ENCODE measurements at regions not wholly inside any gene's neighbourhood (a gene's known extent, or its start where the extent isn't known, plus 50 kb on each side); places are given as distances from the start of the nearest gene placed in this dataset.
"Not testable (repeated sequence)": the region's sequence is repeated elsewhere in the genome, so short reads cannot be mapped to it uniquely, and the experiment has no call there.

DNA sequence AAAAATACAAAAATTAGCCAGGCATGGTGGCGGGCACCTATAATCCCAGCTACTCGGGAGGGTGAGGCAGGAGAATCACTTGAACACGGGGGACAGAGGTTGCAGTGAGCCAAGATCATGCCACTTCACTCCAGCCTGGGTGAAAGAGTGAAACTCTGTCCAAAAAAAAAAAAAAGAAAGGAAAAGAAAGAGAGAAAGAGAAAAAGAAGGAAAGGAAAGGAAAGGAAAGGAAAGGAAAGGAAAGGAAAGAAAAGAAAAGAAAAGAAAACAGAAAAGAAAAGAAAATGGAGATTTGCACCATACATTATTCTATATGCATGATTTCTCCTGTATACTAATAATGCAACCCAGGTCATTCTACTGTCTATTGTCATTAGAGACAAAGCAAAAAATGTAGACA is 421.5 kb downstream of the PCDH19 start:
- not testable (repeated sequence) for DNase-seq

GRCh38 chrX:99973572-99974226 is 436.4 kb downstream of the PCDH19 start:
- DNase-seq, result no peak

- no peak for DNase-seq
These were observed 470.2 kb downstream of the PCDH19 start for GRCh38 chrX:99939883-99940232.

- DNase-seq, result not testable (repeated sequence)
These were observed 470.7 kb downstream of the PCDH19 start for GRCh38 chrX:99939206-99939882.

- DNase-seq, result no peak
These were observed 471.6 kb downstream of the PCDH19 start for GRCh38 chrX:99938464-99938863.

- no peak for DNase-seq
These were observed 476.2 kb downstream of the PCDH19 start for GRCh38 chrX:99933865-99934264.

DNA sequence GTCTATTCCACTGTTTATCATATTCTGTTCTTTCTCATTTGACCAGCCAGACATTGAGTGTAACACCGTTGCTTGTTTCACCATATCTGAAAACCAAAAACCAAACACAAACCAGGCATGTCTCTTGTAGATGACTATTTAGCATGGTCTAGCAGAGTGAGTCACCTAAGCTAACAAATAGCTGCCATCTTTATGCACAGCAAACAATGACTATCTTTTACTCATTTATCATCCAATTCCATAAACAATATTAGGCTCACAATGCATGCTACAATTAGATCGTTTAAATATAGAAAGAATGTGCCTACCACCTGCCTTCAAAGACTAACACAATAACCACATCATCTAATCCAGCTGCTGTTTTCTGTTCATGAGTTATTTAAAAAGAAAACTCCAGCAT is 495.4 kb downstream of the PCDH19 start:
- DNase-seq, result peak; percentile 55

- no peak for DNase-seq
These were observed 496.5 kb downstream of the PCDH19 start for GRCh38 chrX:99913611-99914010.

DNA sequence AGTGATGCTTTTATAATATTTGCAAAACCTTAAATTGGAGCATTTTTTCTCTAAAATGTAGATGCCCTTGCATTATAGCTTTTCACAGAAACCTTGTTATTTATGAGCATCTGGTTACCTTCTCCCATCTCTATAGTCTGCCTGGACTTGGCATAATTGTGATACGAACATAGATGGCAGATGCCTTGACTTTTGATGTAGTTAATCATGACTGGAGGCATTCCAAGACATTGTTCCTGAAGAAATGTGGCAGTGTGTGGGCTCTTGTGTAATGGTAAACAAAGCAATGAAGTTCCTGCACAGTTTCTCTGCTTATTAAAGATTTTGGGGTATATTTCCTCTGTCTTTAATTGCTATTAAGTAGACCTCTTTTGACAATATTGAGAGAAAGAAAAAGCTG is 500.1 kb downstream of the PCDH19 start:
- no peak for DNase-seq

DNA sequence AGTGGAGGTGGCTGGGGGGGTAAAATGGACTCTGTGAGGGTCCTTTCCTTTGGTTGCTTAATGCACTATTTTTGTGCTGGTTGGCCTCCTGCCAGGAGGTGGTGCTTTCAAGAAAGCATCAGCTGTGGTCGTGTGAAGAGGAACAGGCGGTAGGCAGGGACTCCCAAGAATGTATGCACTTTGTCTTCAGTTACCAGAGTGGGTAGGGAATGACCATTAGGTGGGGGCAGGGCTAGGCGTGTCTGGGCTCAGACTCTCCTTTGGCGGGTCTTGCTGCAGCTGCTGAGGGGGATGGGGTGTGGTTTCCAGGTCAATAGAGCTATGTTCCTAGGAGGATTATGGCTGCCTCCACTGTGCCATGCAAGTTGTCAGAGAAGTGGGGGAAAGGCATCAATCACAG is 509.0 kb downstream of the PCDH19 start:
- no peak for DNase-seq

DNA sequence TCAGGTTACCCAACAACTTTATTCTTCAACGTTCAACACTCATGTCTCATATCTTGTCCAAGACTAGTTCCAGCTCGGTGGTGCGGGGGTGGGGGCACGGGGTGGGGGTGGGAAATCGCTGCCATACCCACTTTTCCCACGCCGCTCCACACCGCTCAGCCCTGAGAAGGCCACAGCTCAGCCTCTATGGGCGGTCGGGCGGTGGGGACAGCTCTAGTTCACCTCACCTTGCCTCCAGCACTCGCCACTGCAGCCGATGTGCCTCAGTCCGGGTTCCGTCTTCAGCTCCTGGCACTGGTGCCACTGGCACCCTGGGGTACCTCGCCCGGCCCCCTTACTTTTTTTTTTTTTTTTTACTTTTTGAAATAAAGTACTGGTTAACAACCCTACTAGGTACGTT is 522.2 kb downstream of the PCDH19 start:
- no peak for DNase-seq

DNA sequence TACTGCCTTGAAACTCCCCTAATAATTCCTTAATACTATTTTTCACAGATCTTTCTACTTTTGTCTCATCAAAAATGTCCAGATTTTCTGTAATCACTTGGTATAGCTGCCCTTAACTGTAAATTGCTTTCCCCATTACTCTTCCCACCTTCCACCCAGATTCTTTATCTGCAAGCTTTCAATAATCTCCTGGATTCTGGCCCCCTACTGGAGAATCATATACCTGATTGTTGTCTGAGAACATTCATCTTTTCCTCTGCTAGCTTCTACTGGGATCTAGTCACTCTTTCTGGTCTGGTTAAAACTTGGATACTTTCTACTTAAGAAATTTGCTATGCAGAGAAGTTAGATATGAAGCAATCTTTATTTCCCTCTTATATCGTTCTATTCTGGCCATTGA is 552.6 kb downstream of the PCDH19 start:
- DNase-seq, result no peak

- no peak for DNase-seq
These were observed 576.3 kb downstream of the PCDH19 start for GRCh38 chrX:99833821-99834220.

DNA sequence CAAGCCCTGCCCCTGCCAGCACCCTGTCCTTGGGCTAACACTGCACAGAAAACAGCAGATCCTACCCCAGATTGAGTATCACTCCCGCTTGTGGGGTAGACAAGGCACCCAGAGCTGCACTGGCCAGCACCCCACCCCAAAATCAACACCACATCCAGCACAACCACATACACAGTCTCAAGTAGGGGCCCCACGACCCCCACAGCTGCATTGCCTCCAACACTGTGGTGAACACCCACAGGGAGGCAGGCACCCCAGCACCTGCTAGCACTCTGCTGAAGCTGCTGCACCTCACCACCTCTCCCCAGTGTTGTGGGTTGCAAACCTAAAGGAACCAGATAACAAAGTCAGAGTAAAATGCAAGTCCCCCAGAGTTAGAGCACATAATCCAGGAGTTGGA is 589.9 kb downstream of the PCDH19 start:
- DNase-seq, result no peak

GRCh38 chrX:99800016-99800415 is 610.1 kb downstream of the PCDH19 start:
- no peak for DNase-seq

DNA sequence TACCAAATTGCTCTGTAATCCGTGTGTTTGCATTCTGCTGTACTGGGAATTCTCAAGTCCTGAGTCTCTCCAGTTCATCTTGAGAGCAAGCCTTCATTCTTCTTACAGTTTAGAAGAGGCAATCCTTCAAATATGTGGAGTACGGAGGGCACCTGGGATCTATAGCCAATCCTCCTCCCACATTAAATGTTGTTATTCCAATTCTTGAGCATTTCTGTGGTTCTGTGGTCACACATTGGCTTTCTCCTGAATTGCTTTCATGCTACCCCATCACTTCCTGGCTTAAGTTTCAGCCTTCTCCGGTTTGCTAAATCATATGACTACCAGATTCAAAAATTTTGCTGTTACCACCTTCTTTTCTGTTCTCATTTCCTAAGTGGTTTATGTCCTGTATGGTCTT is 611.1 kb downstream of the PCDH19 start:
- no peak for DNase-seq

GRCh38 chrX:99795495-99795894 is 614.6 kb downstream of the PCDH19 start:
- DNase-seq, result no peak

DNA sequence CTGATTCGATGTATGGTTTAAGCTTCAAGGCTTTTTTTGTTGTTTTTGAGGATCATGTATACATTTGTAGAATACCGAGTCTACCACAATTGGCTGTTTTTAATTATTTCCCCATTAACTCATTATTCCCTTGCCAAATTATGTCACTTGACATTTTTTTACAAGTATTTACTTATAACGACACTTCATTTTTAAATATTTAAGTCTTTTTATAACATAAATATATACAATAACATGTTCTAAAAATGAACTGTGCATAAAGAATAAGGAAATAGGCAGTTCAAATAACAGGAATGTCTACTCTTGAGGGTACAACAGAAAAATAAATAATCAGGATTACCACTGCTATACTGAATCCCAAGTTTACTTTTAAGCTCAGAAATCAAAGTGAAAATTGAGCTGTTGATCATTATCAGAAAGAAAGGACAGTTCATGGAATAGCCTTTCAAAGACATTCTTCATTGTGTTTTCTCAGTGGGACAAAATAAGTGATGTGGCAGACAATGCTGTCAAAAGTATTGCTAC is 627.5 kb downstream of the PCDH19 start:
- DNase-seq, result no peak

DNA sequence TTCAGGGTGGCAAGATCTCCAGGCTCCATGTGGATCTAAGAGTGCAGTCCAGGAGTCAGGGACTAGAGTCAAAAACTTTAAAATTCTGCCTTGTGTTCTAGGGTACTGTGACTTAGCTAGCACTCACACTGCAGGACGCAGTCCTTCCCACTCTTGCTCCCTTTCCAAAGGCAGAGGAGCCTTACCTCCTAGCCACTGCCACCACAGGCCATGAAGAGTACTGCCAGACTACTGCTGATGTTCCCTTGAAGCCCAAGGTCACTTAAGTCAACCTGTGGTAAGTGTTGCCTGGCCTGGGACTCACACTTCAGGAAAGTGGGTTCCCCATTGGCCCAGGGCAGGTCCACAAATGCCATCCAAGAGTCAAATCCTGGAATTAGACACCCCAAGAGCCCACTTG is 632.2 kb downstream of the PCDH19 start:
- DNase-seq, result no peak

DNA sequence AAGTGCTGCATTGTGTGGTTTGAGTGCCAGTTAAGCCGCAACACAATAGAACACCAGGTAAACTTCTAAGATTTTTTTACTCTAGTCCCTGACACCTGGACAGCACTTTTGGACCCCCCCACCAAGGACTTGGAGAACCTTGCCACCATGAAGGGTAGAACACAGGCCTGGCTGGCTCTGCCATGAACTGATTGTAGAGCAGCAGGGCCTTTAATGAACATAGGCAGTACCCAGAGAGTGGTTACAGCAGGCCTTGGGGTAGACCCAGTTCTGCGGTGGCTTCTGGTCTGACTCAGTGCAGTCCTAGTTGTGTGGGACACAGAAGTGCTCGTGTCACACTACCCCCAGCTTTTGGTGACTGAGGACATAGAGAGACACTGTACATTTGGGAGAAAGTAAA is 648.3 kb downstream of the PCDH19 start:
- no peak for DNase-seq

DNA sequence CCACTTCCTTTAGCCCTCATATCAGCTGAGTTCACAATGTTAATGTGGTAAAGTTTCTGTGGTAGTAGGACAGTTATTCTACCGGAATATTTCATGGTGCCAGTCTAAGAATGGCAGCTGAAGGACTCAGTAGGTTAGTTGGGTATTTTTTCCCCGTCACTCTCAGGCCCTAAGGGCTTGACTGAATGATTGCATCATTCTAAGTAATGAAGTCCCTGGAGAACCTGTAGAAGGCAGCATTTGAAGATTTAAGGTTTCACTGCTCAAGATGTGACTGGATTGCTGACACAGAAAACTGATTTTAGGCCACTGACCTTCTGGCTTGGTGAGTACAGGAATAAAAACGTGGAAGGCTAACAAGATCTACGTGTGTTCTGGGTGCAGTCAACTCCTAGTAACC is 657.3 kb downstream of the PCDH19 start:
- no peak for DNase-seq

DNA sequence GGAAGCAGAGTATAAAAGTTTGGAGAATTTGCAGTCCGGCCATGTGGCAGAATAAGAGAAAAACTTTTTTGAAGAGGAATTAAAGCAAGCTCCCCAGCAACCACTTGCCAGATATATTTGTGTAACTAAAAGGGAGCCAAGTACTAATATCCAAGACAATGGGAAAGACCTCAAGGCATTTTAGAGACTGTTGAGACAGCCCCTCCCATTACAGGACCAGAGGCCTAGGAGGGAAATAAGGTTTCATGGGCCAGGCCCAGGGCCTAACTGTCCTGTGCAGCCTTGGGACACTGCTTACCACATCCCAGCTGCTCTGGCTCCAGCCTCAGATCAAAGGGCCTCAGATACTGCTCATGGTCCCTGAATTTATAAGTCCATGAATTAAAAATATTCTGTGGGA is 659.4 kb downstream of the PCDH19 start:
- no peak for DNase-seq

- DNase-seq, result no peak
These were observed 688.0 kb downstream of the PCDH19 start for GRCh38 chrX:99722094-99722493.

DNA sequence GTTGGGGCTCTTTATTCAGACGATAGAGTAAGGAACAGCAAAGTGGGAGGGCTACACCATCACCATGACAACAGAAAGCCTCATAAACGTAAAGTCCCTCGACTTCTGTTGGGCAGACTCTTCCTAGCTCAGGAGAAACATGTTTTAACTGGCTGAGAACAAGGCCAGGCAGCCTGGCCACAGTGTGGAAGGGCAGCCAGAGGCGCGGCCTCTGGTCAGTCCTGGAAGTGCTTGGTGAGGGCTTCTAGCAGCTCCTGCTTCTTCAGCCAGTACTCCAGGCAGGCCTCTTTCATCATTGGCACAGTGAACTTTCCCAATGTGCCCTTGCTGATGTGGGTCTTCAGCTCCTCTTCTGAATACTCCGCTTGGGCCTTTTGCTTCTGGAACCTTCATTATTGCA is 690.9 kb downstream of the PCDH19 start:
- no peak for DNase-seq

DNA sequence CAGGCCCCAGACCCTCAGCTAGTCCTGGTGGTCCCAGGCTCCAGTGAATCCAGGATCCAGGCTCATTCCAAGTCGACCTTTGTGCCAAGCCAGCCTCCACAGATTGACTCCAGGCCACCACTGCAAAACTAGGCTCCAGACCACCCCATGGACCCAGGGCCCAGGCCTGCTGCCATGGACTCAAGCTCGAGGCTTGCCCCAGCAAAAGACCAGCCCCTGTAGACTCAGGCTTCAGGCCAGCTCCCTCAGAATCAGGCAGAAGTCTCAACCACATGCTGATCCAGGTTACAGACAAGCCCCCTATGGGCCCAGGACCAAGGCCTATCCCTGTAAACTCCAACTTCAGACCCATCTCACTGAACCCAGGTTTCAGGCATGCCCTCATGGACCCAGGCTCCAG is 692.4 kb downstream of the PCDH19 start:
- no peak for DNase-seq

Measured in NCI-H1417 treated with DMSO at 0.1 percent for 48 hours (cell line).